Ascending aorta (tissue), 2 donors: ENCODE measurements at regions not wholly inside any gene's neighbourhood (a gene's known extent, or its start where the extent isn't known, plus 50 kb on each side); places are given as distances from the start of the nearest gene placed in this dataset.

Experiments
- DNase-seq, 2 donors: peaks; one replicate each; pipeline ENCODE4 v3.0.0-alpha.2; 2019; ENCODE audit warnings: low spot score in 2 of 2
- H3K27ac ChIP-seq, 2 donors: fragments of 200-600 bp; sonication (generic); one replicate each; pipeline ENCODE4 v1.5.1; 2016 to 2017; ENCODE audit warnings: mild to moderate bottlenecking in 1 of 2
- H3K27me3 ChIP-seq: fragments of 200-600 bp; sonication (generic); one replicate; pipeline ENCODE4 v1.5.1; 2017
- H3K36me3 ChIP-seq, 2 donors: fragments of 200-600 bp; sonication (generic); one replicate each; pipeline ENCODE4 v1.5.1; 2016
- H3K4me1 ChIP-seq, 2 donors: fragments of 200-600 bp; sonication (generic); one replicate each; pipeline ENCODE4 v1.5.1; 2016 to 2017; ENCODE audit warnings: mild to moderate bottlenecking in 1 of 2
- H3K4me3 ChIP-seq, 2 donors: fragments of 200-600 bp; sonication (generic); one replicate each; pipeline ENCODE4 v1.5.1; 2016 to 2017; ENCODE audit warnings: mild to moderate bottlenecking in 1 of 2
- H3K9me3 ChIP-seq, 2 donors: fragments of 200-600 bp; sonication (generic); one replicate each; pipeline ENCODE4 v1.5.1; 2016
- CTCF ChIP-seq, 3 experiments: fragments of 200-600 bp in 2 of 3; fragments of 450-650 bp in 1 of 3; sonication (generic) in 2 of 3; IDR thresholded peaks; one replicate each; pipeline ENCODE4 v1.5.1; 2016 to 2019; ENCODE audit warnings: antibody characterized with exemption in 3 of 3, mild to moderate bottlenecking in 1 of 3, moderate library complexity in 1 of 3
- intact Hi-C: fragments of 100-400 bp; cut with DNase I; formaldehyde crosslinking; loops from one replicate; pipeline ENCODE4 v1.15.1; 2023

DNA sequence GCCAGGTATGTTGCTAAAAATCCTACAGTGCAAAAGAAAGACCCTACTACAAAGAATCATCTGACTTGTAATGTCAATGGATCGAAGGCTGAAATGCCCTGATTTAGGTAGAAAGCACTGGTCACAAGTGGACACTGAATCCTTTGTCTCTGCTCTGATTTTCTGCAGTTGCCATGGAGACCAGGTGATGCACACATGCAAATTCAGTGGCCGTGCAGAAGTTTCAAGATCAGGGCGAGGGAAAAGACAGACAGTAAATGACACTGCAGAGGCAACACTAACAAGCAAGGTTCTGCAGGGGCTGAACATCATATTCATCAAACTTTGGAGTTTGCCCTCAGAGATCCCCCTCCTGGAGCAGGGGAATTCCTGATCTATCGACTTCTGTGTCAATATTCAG lies 370.3 kb upstream of the TMEM132C start:
- Histone ChIP-seq H3K4me3 (no peak overlapping the region), H3K27me3 (no peaks in the 10 kb centered on the region), H3K27ac (no peak overlapping the region), H3K36me3 (no peaks in the 10 kb centered on the region), H3K9me3 (no peaks in the 10 kb centered on the region), H3K4me1 (no peaks in the 10 kb centered on the region)
- DNase-seq, result no peak
- intact Hi-C loops, result no loop called here
- no peak for TF ChIP-seq CTCF (IDR thresholded peaks at IDR 0.05)

DNA sequence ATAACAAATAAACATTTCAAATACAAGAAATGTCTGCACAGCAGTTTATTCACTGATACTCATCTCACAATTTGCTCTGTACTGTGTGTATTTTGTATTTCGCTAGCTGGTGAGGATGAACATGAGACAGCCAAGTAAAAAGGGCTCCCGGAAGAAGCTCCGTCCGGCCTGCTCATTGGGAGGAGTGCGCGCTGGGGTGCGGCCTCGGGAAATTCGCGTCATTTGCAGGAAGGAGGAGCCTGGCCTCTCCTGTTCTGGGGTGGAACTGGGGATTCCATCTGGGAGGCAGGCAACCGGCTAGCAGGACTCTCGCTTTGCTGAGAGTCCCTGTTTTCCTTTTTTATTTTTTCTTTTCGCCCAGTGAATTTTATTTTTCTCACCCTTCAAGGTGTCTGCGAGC lies 368.4 kb upstream of the TMEM132C start:
- no peak for DNase-seq
- intact Hi-C loops, result no loop called here
- Histone ChIP-seq H3K4me3 (no peak overlapping the region), H3K27me3 (no peaks in the 10 kb centered on the region), H3K4me1 (no peaks in the 10 kb centered on the region), H3K9me3 (no peaks in the 10 kb centered on the region), H3K36me3 (no peaks in the 10 kb centered on the region), H3K27ac (no peak overlapping the region)
- TF ChIP-seq CTCF (IDR thresholded peaks at IDR 0.05), result no peak

GRCh38 chr12:127899971-127900370 lies 367.0 kb upstream of the TMEM132C start:
- no peak overlapping the region for H3K4me3 ChIP-seq
- no peaks in the 10 kb centered on the region for H3K9me3 ChIP-seq
- intact Hi-C loops, result no loop called here
- TF ChIP-seq CTCF (IDR thresholded peaks at IDR 0.05), result no peak
- DNase-seq, result no peak
- no peaks in the 10 kb centered on the region for H3K27me3 ChIP-seq
- no peaks in the 10 kb centered on the region for H3K4me1 ChIP-seq
- no peaks in the 10 kb centered on the region for H3K36me3 ChIP-seq
- no peak overlapping the region for H3K27ac ChIP-seq

- Histone ChIP-seq H3K27ac (no peak overlapping the region), H3K27me3 (no peaks in the 10 kb centered on the region), H3K4me3 (no peak overlapping the region), H3K9me3 (no peaks in the 10 kb centered on the region), H3K4me1 (no peaks in the 10 kb centered on the region), H3K36me3 (no peaks in the 10 kb centered on the region)
- intact Hi-C loops, result no loop called here
- no peak for TF ChIP-seq CTCF (IDR thresholded peaks at IDR 0.05)
- no peak for DNase-seq
Measured at GRCh38 chr12:127900386-127900785, 366.6 kb upstream of the TMEM132C start.

- no peaks in the 10 kb centered on the region for H3K9me3 ChIP-seq
- no peak overlapping the region for H3K4me3 ChIP-seq
- intact Hi-C loops, result no loop called here
- no peaks in the 10 kb centered on the region for H3K27me3 ChIP-seq
- no peak overlapping the region for H3K27ac ChIP-seq
- no peaks in the 10 kb centered on the region for H3K4me1 ChIP-seq
- H3K36me3 ChIP-seq, result no peaks in the 10 kb centered on the region
- no peak for DNase-seq
- no peak for TF ChIP-seq CTCF (IDR thresholded peaks at IDR 0.05)
Measured at GRCh38 chr12:127903146-127903545, 363.8 kb upstream of the TMEM132C start.

DNA sequence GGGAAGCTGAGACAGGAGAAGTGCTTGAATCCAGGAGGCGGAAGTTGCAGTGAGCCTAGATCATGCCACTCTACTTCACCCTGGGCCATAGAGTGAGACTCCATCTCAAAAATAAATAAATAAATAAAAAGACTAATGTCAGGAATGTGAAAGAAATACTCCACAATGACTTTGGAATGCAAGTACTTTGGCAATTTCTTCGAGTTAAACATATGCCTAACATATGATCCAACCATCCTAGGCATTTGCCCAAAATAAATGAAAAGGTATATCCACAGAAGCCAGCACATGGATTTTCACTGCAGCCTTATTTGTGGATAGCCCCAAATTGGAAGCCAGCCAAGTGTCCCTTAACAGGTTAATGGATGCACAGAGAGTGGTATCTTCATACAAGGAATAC lies 357.9 kb upstream of the TMEM132C start:
- Histone ChIP-seq H3K9me3 (no peaks in the 10 kb centered on the region), H3K4me1 (no peaks in the 10 kb centered on the region), H3K36me3 (no peaks in the 10 kb centered on the region), H3K4me3 (no peak overlapping the region), H3K27me3 (no peaks in the 10 kb centered on the region), H3K27ac (no peak overlapping the region)
- intact Hi-C loops, result no loop called here
- no peak for DNase-seq
- TF ChIP-seq CTCF (IDR thresholded peaks at IDR 0.05), result no peak
